H9 (cell line): ENCODE measurements at regions not wholly inside any gene's neighbourhood (a gene's known extent, or its start where the extent isn't known, plus 50 kb on each side); places are given as distances from the start of the nearest gene placed in this dataset.

Experiments used
- DNase-seq: peaks from one replicate; pipeline ENCODE4 v3.0.0-alpha.2; 2017
- H2AFZ ChIP-seq: one replicate; pipeline ENCODE4 v1.6.1; 2013; ENCODE audit warnings: mild to moderate bottlenecking, low read length, control low read depth, moderate library complexity
- H2AK5ac ChIP-seq: 2 replicates; pipeline ENCODE4 v1.6.1; 2013; ENCODE audit warnings: low read length, control low read depth, mixed read lengths; ENCODE audit not compliant: insufficient read length
- H2BK120ac ChIP-seq: one replicate; pipeline ENCODE4 v1.6.1; 2013; ENCODE audit warnings: low read depth, mild to moderate bottlenecking, low read length, control low read depth, inconsistent platforms; ENCODE audit not compliant: poor library complexity, severe bottlenecking
- H2BK12ac ChIP-seq: 2 replicates; pipeline ENCODE4 v1.6.1; 2013; ENCODE audit warnings: low read length, control low read depth, mixed read lengths, low read depth; ENCODE audit not compliant: insufficient read length
- H2BK15ac ChIP-seq: 2 replicates; pipeline ENCODE4 v1.6.1; 2013; ENCODE audit warnings: low read depth, low read length, control low read depth
- H2BK20ac ChIP-seq: one replicate; pipeline ENCODE4 v1.6.1; 2013; ENCODE audit warnings: low read depth, mild to moderate bottlenecking, low read length, control low read depth, inconsistent platforms; ENCODE audit not compliant: poor library complexity, severe bottlenecking
- H2BK5ac ChIP-seq: 2 replicates; pipeline ENCODE4 v1.6.1; 2013; ENCODE audit warnings: low read length, control low read depth, mixed read lengths; ENCODE audit not compliant: insufficient read length
- H3K14ac ChIP-seq: 2 replicates; pipeline ENCODE4 v1.6.1; 2013; ENCODE audit warnings: low read length, control low read depth; ENCODE audit not compliant: insufficient read depth
- H3K18ac ChIP-seq: 2 replicates; pipeline ENCODE4 v1.6.1; 2013; ENCODE audit warnings: low read depth, mild to moderate bottlenecking, mixed read lengths, low read length, control low read depth; ENCODE audit not compliant: insufficient read length
- H3K23ac ChIP-seq: 2 replicates; pipeline ENCODE4 v1.6.1; 2013; ENCODE audit warnings: low read length, control low read depth, mixed read lengths, low read depth; ENCODE audit not compliant: insufficient read length
- H3K23me2 ChIP-seq: 2 replicates; pipeline ENCODE4 v1.6.1; 2013; ENCODE audit warnings: low read depth, mild to moderate bottlenecking, mixed read lengths, low read length, control low read depth; ENCODE audit not compliant: insufficient read length, poor library complexity, severe bottlenecking
- H3K27ac ChIP-seq: 2 replicates; pipeline ENCODE4 v1.5.1; 2013; ENCODE audit warnings: low read length, control low read depth, mixed read lengths, low read depth; ENCODE audit not compliant: insufficient read length
- H3K27me3 ChIP-seq: 2 replicates; pipeline ENCODE4 v1.6.1; 2013; ENCODE audit warnings: low read length, control low read depth, inconsistent platforms; ENCODE audit not compliant: insufficient read depth
- H3K4ac ChIP-seq: 2 replicates; pipeline ENCODE4 v1.6.1; 2013; ENCODE audit warnings: low read depth, mild to moderate bottlenecking, control low read depth, inconsistent platforms, low read length, moderate library complexity
- H3K4me1 ChIP-seq: 2 replicates; pipeline ENCODE4 v1.6.1; 2013; ENCODE audit warnings: low read length, control low read depth, inconsistent platforms; ENCODE audit not compliant: insufficient read depth
- H3K4me2 ChIP-seq: 2 replicates; pipeline ENCODE4 v1.6.1; 2013; ENCODE audit warnings: low read length, control low read depth, mixed read lengths; ENCODE audit not compliant: insufficient read length, insufficient read depth
- H3K56ac ChIP-seq: 2 replicates; pipeline ENCODE4 v1.6.1; 2013; ENCODE audit warnings: low read depth, mild to moderate bottlenecking, mixed read lengths, low read length, control low read depth; ENCODE audit not compliant: insufficient read length
- H3K79me1 ChIP-seq: 2 replicates; pipeline ENCODE4 v1.6.1; 2013; ENCODE audit warnings: low read depth, mild to moderate bottlenecking, moderate library complexity, low read length, control low read depth, inconsistent platforms; ENCODE audit not compliant: insufficient read depth, poor library complexity, severe bottlenecking
- H3K79me2 ChIP-seq: 2 replicates; pipeline ENCODE4 v1.6.1; 2013; ENCODE audit warnings: low read length, control low read depth, inconsistent platforms; ENCODE audit not compliant: insufficient read depth
- H3K9ac ChIP-seq: 2 replicates; pipeline ENCODE4 v1.6.1; 2013; ENCODE audit warnings: low read length, control low read depth, mixed read lengths; ENCODE audit not compliant: insufficient read length; ENCODE audit errors: extremely low read depth
- H3K9me3 ChIP-seq: one replicate; pipeline ENCODE4 v1.6.1; 2013; ENCODE audit warnings: low read depth, low read length, inconsistent platforms; ENCODE audit not compliant: control insufficient read depth
- H3T11ph ChIP-seq: one replicate; pipeline ENCODE4 v1.6.1; 2013; ENCODE audit warnings: mild to moderate bottlenecking, low read length, control low read depth, inconsistent platforms
- H4K20me1 ChIP-seq: one replicate; pipeline ENCODE4 v1.6.1; 2013; ENCODE audit not compliant: control insufficient read depth, insufficient read length, insufficient read depth
- H4K5ac ChIP-seq: 2 replicates; pipeline ENCODE4 v1.6.1; 2013; ENCODE audit warnings: low read depth, mild to moderate bottlenecking, mixed read lengths, low read length, control low read depth; ENCODE audit not compliant: insufficient read length
- H4K8ac ChIP-seq: replicated peaks from 2 replicates; pipeline ENCODE4 v1.6.1; 2013; ENCODE audit warnings: low read length, control low read depth, mixed read lengths, low read depth; ENCODE audit not compliant: insufficient read length
- H4K91ac ChIP-seq: 2 replicates; pipeline ENCODE4 v1.6.1; 2013; ENCODE audit warnings: low read depth, mild to moderate bottlenecking, moderate library complexity, mixed read lengths, low read length, control low read depth; ENCODE audit not compliant: insufficient read length
- H3K27ac Mint-ChIP-seq, 3 experiments: 2 replicates in 2 of 3; 3 replicates in 1 of 3; pipeline ENCODE4 v1.8.0; 2020 to 2021; ENCODE audit warnings: mixed read lengths in 3 of 3, mild to moderate bottlenecking in 1 of 3, moderate library complexity in 1 of 3
- H3K27me3 Mint-ChIP-seq: 2 replicates; pipeline ENCODE4 v1.8.0; 2021; ENCODE audit warnings: low read depth, mild to moderate bottlenecking, moderate library complexity, mixed read lengths
- H3K36me3 Mint-ChIP-seq, 3 experiments: 2 replicates in 2 of 3; 3 replicates in 1 of 3; pipeline ENCODE4 v1.8.0; 2020 to 2021; ENCODE audit warnings: low read depth in 3 of 3, mixed read lengths in 3 of 3; ENCODE audit not compliant: insufficient read depth in 1 of 3
- H3K4me1 Mint-ChIP-seq, 2 experiments: 2 replicates each; pipeline ENCODE4 v1.8.0; 2020; ENCODE audit warnings: mixed read lengths in 2 of 2
- H3K4me3 Mint-ChIP-seq, 2 experiments: 2 replicates in 1 of 2; 3 replicates in 1 of 2; pipeline ENCODE4 v1.8.0; 2020 to 2021; ENCODE audit warnings: mild to moderate bottlenecking in 2 of 2, mixed read lengths in 2 of 2, moderate library complexity in 1 of 2
- H3K9me3 Mint-ChIP-seq, 2 experiments: 2 replicates in 1 of 2; 3 replicates in 1 of 2; pipeline ENCODE4 v1.8.0; 2020; ENCODE audit warnings: mild to moderate bottlenecking in 2 of 2, mixed read lengths in 2 of 2, moderate library complexity in 1 of 2
- CTCF ChIP-seq: fragments of 200-600 bp; sonication (generic); conservative IDR thresholded peaks from 3 replicates; pipeline ENCODE4 v1.8.0; 2021; ENCODE audit warnings: antibody characterized with exemption, mild to moderate bottlenecking

DNA sequence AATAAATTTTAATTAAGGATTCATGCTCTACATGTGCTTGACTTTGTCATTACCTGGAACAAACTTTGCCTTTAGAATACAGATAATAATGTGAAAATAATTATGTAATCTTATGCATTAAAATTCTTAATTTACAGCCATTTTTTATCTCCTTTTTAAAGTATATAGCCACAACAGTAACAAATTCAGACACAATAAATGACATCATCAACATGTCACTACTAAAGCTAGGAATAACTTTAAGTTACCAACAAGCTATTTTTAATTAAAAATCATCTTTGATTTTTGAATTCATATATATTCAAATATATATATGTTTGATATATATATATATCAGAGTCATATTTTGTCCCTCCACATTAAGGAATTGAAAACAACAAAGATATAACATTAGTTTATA lies 107.7 kb downstream of the MAD2L1 start:
- H4K20me1 ChIP-seq: no peaks in the 10 kb centered on the region
- H3K9me3 Mint-ChIP-seq: peaks cover 3% of the 10 kb centered on the region in 2 experiments; a peak in 4 of 5 replicates
- TF ChIP-seq CTCF: no peak
- no peak overlapping the region for H4K8ac ChIP-seq
- H3K23me2 ChIP-seq: no peaks in the 10 kb centered on the region
- no peak overlapping the region for H3K4me3 Mint-ChIP-seq
- no peak overlapping the region for H3K9ac ChIP-seq
- no peak overlapping the region for H2BK20ac ChIP-seq
- no peak overlapping the region for H3K23ac ChIP-seq
- no peak overlapping the region for H4K5ac ChIP-seq
- H3K27me3 ChIP-seq: no peaks in the 10 kb centered on the region
- H3K27ac Mint-ChIP-seq: no peak overlapping the region
- no peak overlapping the region for H2BK120ac ChIP-seq
- H3K4me1 ChIP-seq: no peaks in the 10 kb centered on the region; the same call in 1 of the 2 replicates
- peaks cover 1% of the 10 kb centered on the region; the same call in 1 of the 2 replicates for H3K27me3 Mint-ChIP-seq
- no peaks in the 10 kb centered on the region for H3K79me2 ChIP-seq
- no peak overlapping the region for H2BK12ac ChIP-seq
- no peak overlapping the region for H3K27ac ChIP-seq
- H3K79me1 ChIP-seq: no peaks in the 10 kb centered on the region
- H3T11ph ChIP-seq: no peak overlapping the region
- H2AK5ac ChIP-seq: no peak overlapping the region
- H2BK15ac ChIP-seq: no peak overlapping the region
- peaks cover 0 to 7% (median 2%) of the 10 kb centered on the region in 3 experiments; a peak in 2 of 7 replicates for H3K36me3 Mint-ChIP-seq
- no peak overlapping the region for H3K4me2 ChIP-seq
- H4K91ac ChIP-seq: no peak overlapping the region
- H3K4me1 Mint-ChIP-seq: peaks cover 13 to 21% of the 10 kb centered on the region in 2 experiments
- H3K56ac ChIP-seq: no peak overlapping the region
- no peak overlapping the region for H3K18ac ChIP-seq
- no peak overlapping the region for H2AFZ ChIP-seq
- DNase-seq: no peak
- H3K9me3 ChIP-seq: no peaks in the 10 kb centered on the region
- no peak overlapping the region for H3K14ac ChIP-seq
- H3K4ac ChIP-seq: no peak overlapping the region
- H2BK5ac ChIP-seq: no peak overlapping the region
